GM23338 (cell line): ENCODE measurements at regions not wholly inside any gene's neighbourhood (a gene's known extent, or its start where the extent isn't known, plus 50 kb on each side); places are given as distances from the start of the nearest gene placed in this dataset.

Experiments used
- ATAC-seq: fragments of 200-7000 bp; cut with Tn5 transposase; 3 replicates; pipeline ENCODE4 v1.9.1; 2020
- DNase-seq: peaks from one replicate; pipeline ENCODE4 v3.0.0-alpha.2; 2015; ENCODE audit warnings: low spot score
- H2AFZ ChIP-seq: fragments of 200-600 bp; sonication (generic); 2 replicates; pipeline ENCODE4 v1.8.0; 2016; ENCODE audit warnings: antibody characterized with exemption, mild to moderate bottlenecking, moderate library complexity
- H3F3A ChIP-seq: fragments of 200-600 bp; sonication (generic); replicated peaks from 2 replicates; pipeline ENCODE4 v1.8.0; 2017; ENCODE audit warnings: antibody characterized with exemption, mixed run types, low read depth
- H3K27ac ChIP-seq: fragments of 200-600 bp; sonication (generic); 2 replicates; pipeline ENCODE4 v1.6.1; 2016; ENCODE audit warnings: low read depth
- H3K27me3 ChIP-seq: fragments of 200-600 bp; sonication (generic); 2 replicates; pipeline ENCODE4 v1.8.0; 2016; ENCODE audit warnings: mild to moderate bottlenecking, mixed run types, moderate library complexity; ENCODE audit not compliant: insufficient read depth
- H3K36me3 ChIP-seq: fragments of 200-600 bp; sonication (generic); 2 replicates; pipeline ENCODE4 v1.8.0; 2016; ENCODE audit warnings: mild to moderate bottlenecking; ENCODE audit not compliant: insufficient read depth
- H3K4me1 ChIP-seq: fragments of 200-600 bp; sonication (generic); 2 replicates; pipeline ENCODE4 v1.8.0; 2016; ENCODE audit warnings: mild to moderate bottlenecking, moderate library complexity; ENCODE audit not compliant: insufficient read depth
- H3K4me2 ChIP-seq: fragments of 200-600 bp; sonication (generic); 2 replicates; pipeline ENCODE4 v1.7.1; 2017; ENCODE audit warnings: mixed run types
- H3K4me3 ChIP-seq: fragments of 200-600 bp; sonication (generic); 2 replicates; pipeline ENCODE4 v1.6.1; 2016; ENCODE audit warnings: mixed run types
- H3K79me2 ChIP-seq: fragments of 200-600 bp; sonication (generic); replicated peaks from 2 replicates; pipeline ENCODE4 v1.8.0; 2017; ENCODE audit warnings: mild to moderate bottlenecking; ENCODE audit not compliant: insufficient read depth
- H3K9me2 ChIP-seq: fragments of 200-600 bp; sonication (generic); 2 replicates; pipeline ENCODE4 v1.8.0; 2017; ENCODE audit not compliant: insufficient read depth
- H4K20me1 ChIP-seq: fragments of 200-600 bp; sonication (generic); replicated peaks from 2 replicates; pipeline ENCODE4 v1.8.0; 2017; ENCODE audit warnings: mild to moderate bottlenecking; ENCODE audit not compliant: insufficient read depth
- H3K27ac Mint-ChIP-seq: 2 replicates; pipeline ENCODE4 v1.8.0; 2020; ENCODE audit warnings: inconsistent platforms, mild to moderate bottlenecking, moderate library complexity, mixed read lengths
- H3K27me3 Mint-ChIP-seq: 3 replicates; pipeline ENCODE4 v1.8.0; 2022; ENCODE audit warnings: low read depth, mild to moderate bottlenecking, moderate library complexity, mixed read lengths, inconsistent platforms; ENCODE audit not compliant: insufficient read depth, poor library complexity
- H3K36me3 Mint-ChIP-seq: 3 replicates; pipeline ENCODE4 v1.8.0; 2021; ENCODE audit warnings: low read depth, mild to moderate bottlenecking, inconsistent platforms, moderate library complexity, mixed read lengths
- H3K4me1 Mint-ChIP-seq: 3 replicates; pipeline ENCODE4 v1.8.0; 2020; ENCODE audit warnings: mild to moderate bottlenecking, inconsistent platforms, mixed read lengths
- H3K4me3 Mint-ChIP-seq: 3 replicates; pipeline ENCODE4 v1.8.0; 2021; ENCODE audit warnings: moderate library complexity, mild to moderate bottlenecking, inconsistent platforms, mixed read lengths
- H3K9me3 Mint-ChIP-seq: 3 replicates; pipeline ENCODE4 v1.8.0; 2020; ENCODE audit warnings: moderate library complexity, mild to moderate bottlenecking, inconsistent platforms, mixed read lengths
- CREB1 ChIP-seq: fragments of 250-450 bp; sonication (Bioruptor Pico); IDR thresholded peaks from 2 replicates; pipeline ENCODE4 v1.5.0; 2020; ENCODE audit warnings: low read depth, mild to moderate bottlenecking, moderate library complexity
- EZH2 ChIP-seq: fragments of 200-600 bp; sonication (generic); IDR thresholded peaks from one replicate; pipeline ENCODE4 v1.8.0; 2017; ENCODE audit warnings: antibody characterized with exemption, mild to moderate bottlenecking, low read depth; ENCODE audit not compliant: unreplicated experiment
- JUNB ChIP-seq: IDR thresholded peaks from one replicate; pipeline ENCODE4 v1.6.1; 2016; ENCODE audit warnings: antibody characterized with exemption; ENCODE audit not compliant: unreplicated experiment
- NANOG ChIP-seq: IDR thresholded peaks from 2 replicates; pipeline ENCODE4 v1.6.1; 2016; ENCODE audit warnings: antibody characterized with exemption, borderline replicate concordance
- ZNF114 ChIP-seq: fragments of 250-450 bp; sonication (Bioruptor Pico); IDR thresholded peaks from 2 replicates; pipeline ENCODE4 v1.5.0; 2020; ENCODE audit warnings: mild to moderate bottlenecking, moderate library complexity
- ZNF331 ChIP-seq: fragments of 250-450 bp; sonication (Bioruptor Pico); IDR thresholded peaks from 2 replicates; pipeline ENCODE4 v1.5.0; 2020; ENCODE audit warnings: low read depth, mild to moderate bottlenecking, moderate library complexity
- ZNF462 ChIP-seq: fragments of 250-450 bp; sonication (Bioruptor Pico); IDR thresholded peaks from 2 replicates; pipeline ENCODE4 v1.5.0; 2020; ENCODE audit warnings: mild to moderate bottlenecking, moderate library complexity
- TF ChIP-seq, protein P1 (sequence below): IDR thresholded peaks from one replicate; pipeline ENCODE4 v1.6.1; 2018; ENCODE audit warnings: antibody characterized with exemption; ENCODE audit not compliant: unreplicated experiment
- TF ChIP-seq, protein P2 (sequence below): IDR thresholded peaks from 2 replicates; pipeline ENCODE4 v1.6.1; 2016; ENCODE audit warnings: antibody characterized with exemption

DNA sequence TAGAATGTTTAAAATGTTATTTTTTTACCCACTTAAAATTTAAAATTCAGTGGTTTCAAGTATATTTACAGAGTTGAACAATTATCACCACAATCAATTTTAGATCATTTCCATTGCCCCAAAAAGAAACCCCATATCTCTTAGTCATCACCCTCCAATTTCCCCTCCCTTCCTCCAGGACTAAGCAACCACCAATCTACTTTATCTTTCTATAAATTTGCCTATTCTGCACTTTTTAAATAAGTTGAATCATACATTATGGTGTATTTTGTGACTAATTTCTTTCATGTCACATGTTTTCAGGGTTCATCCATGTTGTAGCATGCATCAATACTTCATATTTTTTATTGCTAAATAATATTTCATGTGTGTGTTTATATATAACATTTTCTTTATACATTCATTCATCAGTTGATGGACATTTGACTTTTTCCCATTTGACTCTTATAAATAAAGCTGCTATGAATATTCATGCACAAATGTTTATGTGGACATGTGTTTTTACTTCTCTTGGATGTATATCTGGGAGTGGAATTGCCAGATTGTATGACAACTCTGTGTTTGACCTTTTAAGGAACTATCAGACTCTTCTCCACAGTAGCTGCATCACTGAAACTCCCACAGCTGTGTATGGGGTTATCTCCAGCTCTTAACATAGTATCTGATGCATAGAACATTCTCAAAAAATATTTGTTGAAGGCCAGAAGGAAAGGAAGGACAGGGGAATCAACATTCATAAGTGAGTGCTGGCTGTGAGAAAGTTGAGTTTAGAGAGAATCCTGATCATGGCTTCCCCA, 107.8 kb upstream of the OXGR1 start:
- TF ChIP-seq CREB1 (CRISPR knock-in tag) = no peak
- TF ChIP-seq JUNB = no peak
- Histone ChIP-seq H3K4me3 (no peak overlapping the region), H3F3A (no peaks in the 10 kb centered on the region), H3K9me2 (0 out of 2 replicates have a peak, but pooled peaks cover 3% of the 10 kb centered on the region), H3K4me1 (no peaks in the 10 kb centered on the region), H3K4me2 (no peak overlapping the region), H4K20me1 (no peaks in the 10 kb centered on the region), H3K27me3 (no peaks in the 10 kb centered on the region), H3K27ac (no peak overlapping the region), H3K79me2 (no peaks in the 10 kb centered on the region), H3K36me3 (no peaks in the 10 kb centered on the region), H2AFZ (no peak overlapping the region)
- Mint-ChIP-seq H3K4me1 (no peaks in the 10 kb centered on the region), H3K4me3 (no peak overlapping the region), H3K27me3 (peaks cover 3% of the 10 kb centered on the region), H3K9me3 (0 out of 3 replicates have a peak, but pooled peaks cover 5% of the 10 kb centered on the region), H3K36me3 (no peaks in the 10 kb centered on the region; the same call in 2 of the 3 replicates), H3K27ac (no peak overlapping the region)
- ATAC-seq = no peak
- no peak for DNase-seq

DNA sequence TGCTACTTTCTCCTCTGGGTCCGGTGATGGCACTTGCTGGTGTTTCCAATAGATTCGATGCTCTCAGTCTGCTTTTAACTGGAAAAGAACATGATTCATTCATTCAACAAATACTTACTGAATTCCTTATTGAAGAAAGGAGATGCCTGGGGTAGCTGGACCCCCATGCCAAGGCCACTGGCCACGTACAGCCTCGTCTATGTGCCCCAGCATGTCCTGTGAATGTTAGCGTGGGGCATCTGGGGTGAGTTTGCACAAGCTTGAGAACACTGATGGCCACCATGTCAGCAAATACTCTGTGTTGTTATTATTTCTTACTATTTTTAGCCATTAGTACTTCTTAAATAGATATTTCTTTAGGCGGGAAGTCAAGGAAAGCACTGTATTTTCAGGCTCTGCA, 112.0 kb upstream of the OXGR1 start:
- 0 out of 3 replicates have a peak, but pooled peaks cover 5% of the 10 kb centered on the region for H3K9me3 Mint-ChIP-seq
- peaks cover 10% of the 10 kb centered on the region; the same call in 2 of the 3 replicates for H3K4me1 Mint-ChIP-seq

More for the DNA sequence above, 112.0 kb upstream of the OXGR1 start:
- H3F3A ChIP-seq = no peaks in the 10 kb centered on the region
- no peak overlapping the region for H3K4me2 ChIP-seq
- H3K27me3 ChIP-seq = 0 out of 2 replicates have a peak, but pooled peaks cover 7% of the 10 kb centered on the region
- ATAC-seq (no peak), DNase-seq (no peak)
- H3K27ac ChIP-seq = no peak overlapping the region
- no peaks in the 10 kb centered on the region for H4K20me1 ChIP-seq
- 0 out of 2 replicates have a peak, but pooled peaks cover 3% of the 10 kb centered on the region for H3K9me2 ChIP-seq
- Mint-ChIP-seq H3K27me3 (peaks cover 6% of the 10 kb centered on the region), H3K36me3 (no peaks in the 10 kb centered on the region; the same call in 2 of the 3 replicates), H3K27ac (no peak overlapping the region), H3K4me3 (no peak overlapping the region)
- H3K4me3 ChIP-seq = no peak overlapping the region
- H3K79me2 ChIP-seq = no peaks in the 10 kb centered on the region
- peaks cover 7% of the 10 kb centered on the region; the same call in 1 of the 2 replicates for H3K4me1 ChIP-seq
- TF ChIP-seq EZH2 (no peak), CREB1 (CRISPR knock-in tag) (no peak), ZNF462 (CRISPR knock-in tag) (no peak), ZNF114 (CRISPR knock-in tag) (no peak), ZNF331 (CRISPR knock-in tag) (no peak), NANOG (no peak)
- TF ChIP-seq, protein P1, sequence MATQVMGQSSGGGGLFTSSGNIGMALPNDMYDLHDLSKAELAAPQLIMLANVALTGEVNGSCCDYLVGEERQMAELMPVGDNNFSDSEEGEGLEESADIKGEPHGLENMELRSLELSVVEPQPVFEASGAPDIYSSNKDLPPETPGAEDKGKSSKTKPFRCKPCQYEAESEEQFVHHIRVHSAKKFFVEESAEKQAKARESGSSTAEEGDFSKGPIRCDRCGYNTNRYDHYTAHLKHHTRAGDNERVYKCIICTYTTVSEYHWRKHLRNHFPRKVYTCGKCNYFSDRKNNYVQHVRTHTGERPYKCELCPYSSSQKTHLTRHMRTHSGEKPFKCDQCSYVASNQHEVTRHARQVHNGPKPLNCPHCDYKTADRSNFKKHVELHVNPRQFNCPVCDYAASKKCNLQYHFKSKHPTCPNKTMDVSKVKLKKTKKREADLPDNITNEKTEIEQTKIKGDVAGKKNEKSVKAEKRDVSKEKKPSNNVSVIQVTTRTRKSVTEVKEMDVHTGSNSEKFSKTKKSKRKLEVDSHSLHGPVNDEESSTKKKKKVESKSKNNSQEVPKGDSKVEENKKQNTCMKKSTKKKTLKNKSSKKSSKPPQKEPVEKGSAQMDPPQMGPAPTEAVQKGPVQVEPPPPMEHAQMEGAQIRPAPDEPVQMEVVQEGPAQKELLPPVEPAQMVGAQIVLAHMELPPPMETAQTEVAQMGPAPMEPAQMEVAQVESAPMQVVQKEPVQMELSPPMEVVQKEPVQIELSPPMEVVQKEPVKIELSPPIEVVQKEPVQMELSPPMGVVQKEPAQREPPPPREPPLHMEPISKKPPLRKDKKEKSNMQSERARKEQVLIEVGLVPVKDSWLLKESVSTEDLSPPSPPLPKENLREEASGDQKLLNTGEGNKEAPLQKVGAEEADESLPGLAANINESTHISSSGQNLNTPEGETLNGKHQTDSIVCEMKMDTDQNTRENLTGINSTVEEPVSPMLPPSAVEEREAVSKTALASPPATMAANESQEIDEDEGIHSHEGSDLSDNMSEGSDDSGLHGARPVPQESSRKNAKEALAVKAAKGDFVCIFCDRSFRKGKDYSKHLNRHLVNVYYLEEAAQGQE = no peak
- TF ChIP-seq, protein P2, sequence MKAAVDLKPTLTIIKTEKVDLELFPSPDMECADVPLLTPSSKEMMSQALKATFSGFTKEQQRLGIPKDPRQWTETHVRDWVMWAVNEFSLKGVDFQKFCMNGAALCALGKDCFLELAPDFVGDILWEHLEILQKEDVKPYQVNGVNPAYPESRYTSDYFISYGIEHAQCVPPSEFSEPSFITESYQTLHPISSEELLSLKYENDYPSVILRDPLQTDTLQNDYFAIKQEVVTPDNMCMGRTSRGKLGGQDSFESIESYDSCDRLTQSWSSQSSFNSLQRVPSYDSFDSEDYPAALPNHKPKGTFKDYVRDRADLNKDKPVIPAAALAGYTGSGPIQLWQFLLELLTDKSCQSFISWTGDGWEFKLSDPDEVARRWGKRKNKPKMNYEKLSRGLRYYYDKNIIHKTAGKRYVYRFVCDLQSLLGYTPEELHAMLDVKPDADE = no peak
- no peak overlapping the region for H2AFZ ChIP-seq
- H3K36me3 ChIP-seq = no peaks in the 10 kb centered on the region
